Fibroblast of peridontal ligament (primary cell): ENCODE measurements at regions not wholly inside any gene's neighbourhood (a gene's known extent, or its start where the extent isn't known, plus 50 kb on each side); places are given as distances from the start of the nearest gene placed in this dataset.

Experiments
- DNase-seq: peaks from one replicate; pipeline ENCODE4 v3.0.0-alpha.2; 2010; ENCODE audit errors: extremely low read depth

- DNase-seq = no peak
Observed at GRCh38 chr5:127993476-127993875, 90.1 kb upstream of the SLC12A2 start.

DNA sequence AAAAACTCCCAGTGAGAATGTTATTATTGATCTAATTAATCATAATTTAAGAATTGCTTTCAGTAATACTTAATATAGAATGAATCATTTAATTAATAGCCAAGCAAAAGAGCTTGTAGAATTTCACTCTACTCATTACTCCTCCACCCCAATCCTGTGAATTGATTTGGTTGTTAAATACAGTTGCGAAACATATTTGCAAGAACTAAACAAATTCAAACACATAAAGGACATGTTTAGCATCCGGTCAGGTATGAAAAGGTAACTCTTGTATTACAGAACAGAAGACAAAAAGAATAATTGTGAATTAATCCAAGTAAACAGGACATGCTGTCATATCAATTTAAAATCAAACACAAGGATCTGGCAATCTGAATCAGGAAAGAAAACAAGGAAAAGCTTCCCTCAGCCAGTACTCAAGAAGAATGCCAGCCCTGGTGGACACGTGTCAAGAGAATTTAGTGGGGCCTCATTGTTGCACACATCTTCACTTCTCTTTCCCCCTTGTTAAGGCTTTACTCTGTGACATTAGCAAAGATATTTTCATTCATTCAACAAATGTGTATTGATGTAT lies 89.4 kb upstream of the SLC12A2 start:
- DNase-seq = no peak

- DNase-seq = peak; percentile 13
Observed at GRCh38 chr5:127995556-127995955, 88.0 kb upstream of the SLC12A2 start.

DNA sequence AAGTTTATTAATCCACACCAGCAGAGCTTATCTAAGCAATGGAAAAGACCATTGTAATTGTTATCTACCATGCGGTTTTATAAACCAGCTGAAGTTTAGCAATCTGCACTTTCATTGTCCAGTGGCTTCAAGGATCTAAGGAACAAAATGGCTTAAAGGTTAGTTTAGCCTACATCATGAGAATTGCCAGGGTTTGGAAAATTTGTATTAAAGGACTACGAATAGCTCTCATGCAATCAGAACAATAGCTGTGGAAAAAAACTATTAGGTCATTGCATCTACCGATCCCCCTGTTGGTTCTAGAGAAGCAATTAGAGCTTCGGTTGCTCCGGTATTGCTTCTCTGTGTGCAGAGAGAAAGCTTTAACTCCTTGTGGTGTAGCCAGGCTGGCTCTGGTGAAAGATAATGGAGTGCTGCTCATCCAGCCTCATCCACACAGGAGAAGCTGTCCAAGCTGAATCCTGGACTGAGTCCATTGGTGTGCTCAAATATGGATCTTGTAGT lies 86.3 kb upstream of the SLC12A2 start:
- no peak for DNase-seq

GRCh38 chr5:127998950-127999615 lies 84.5 kb upstream of the SLC12A2 start:
- DNase-seq = no peak

DNA sequence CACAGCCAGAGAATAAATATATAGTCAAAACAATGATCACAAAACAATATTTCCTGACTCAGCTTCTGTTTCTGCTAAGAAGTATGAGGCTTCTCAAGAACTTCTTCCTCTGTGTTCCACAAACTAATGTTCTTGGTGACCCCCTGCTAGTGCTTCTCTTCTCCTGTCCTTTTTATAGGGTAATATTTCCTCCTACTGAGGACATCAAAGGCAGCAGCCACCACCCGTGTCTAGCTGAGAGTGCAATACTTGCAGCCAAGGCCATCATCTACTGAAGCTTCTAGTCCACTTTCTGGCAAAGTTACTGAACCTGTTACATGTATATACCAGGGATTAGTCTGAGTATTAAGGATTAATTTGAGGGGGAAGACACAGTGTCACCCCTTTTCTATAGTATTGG lies 83.7 kb upstream of the SLC12A2 start:
- no peak for DNase-seq

DNA sequence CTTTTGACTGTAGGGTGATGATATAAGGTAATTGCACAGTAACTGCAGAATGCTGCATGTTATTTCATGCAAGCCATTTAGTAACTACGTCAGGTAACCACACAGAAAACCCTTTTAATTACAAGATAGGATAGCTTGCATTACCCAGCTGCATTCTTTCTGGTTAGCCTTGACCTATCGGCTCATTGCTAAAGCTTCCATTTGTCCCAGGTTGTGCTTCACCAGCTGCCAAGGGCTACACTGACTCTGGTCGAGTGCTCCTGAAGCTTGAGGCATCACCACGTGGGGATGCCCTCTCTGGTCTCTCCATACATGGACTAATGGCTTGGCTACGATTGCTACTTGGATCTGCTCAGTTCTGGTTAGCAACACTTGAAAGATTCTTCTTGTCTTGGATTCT lies 81.1 kb upstream of the SLC12A2 start:
- peak; percentile 22 for DNase-seq

GRCh38 chr5:128007939-128008338 lies 75.6 kb upstream of the SLC12A2 start:
- DNase-seq = peak; percentile 26

GRCh38 chr5:128009403-128009802 lies 74.2 kb upstream of the SLC12A2 start:
- DNase-seq = peak; percentile 5

DNA sequence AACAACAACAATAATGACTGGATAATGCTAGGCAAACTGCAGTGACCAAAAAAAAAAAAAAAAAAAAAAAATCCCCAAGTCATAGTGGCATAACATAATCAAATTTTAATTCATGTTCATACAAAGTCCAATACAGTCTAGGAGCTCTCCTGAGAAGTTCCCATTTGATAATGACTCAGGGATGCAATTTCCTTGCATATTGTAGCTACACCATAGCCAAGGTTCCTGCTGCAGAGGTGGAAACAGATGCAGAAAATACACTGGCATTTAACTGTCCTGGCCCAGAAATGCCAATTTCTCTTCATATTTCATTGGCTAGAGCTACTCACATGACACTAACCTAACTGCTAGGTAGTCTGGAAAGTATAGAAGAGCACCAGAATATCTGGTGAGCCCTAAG lies 72.2 kb upstream of the SLC12A2 start:
- DNase-seq = no peak

DNA sequence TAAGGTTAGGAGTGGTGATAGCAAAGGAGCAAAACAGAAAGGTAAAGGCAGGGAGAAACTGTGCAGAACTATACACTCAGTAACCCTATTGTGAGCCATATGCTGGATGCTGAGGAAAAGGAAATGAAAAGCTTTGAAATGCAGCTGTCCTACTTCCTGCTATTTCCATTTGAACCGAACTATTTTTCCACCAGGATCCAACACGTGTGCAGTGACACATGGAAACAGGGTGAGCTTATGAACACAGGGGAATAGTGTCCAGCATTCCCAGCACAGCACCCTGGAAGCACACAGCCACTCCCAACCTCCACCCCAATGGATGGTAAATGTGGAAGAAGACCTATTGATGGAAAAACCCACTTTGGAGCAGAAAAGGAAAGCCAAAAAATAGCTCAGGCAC lies 69.0 kb upstream of the SLC12A2 start:
- DNase-seq = no peak

DNA sequence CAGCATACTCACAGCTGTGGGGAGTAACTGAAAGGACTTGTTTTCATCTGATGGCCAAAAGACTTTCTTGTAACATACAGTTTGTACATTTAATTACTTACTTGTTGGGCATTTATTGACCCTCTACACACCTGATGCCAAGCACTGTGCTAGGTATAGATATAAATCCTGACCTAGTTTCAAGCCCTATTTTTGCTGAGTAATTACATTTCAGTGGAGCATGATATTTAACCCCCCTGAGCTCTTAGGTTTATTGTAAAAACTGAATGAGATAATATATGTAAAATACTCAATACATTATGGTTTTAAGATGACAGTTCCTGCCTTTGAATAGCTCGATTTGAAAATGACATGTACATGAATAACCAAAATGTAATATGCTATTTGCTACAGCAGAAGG lies 68.1 kb upstream of the SLC12A2 start:
- no peak for DNase-seq

GRCh38 chr5:128015978-128016377 lies 67.6 kb upstream of the SLC12A2 start:
- no peak for DNase-seq

DNA sequence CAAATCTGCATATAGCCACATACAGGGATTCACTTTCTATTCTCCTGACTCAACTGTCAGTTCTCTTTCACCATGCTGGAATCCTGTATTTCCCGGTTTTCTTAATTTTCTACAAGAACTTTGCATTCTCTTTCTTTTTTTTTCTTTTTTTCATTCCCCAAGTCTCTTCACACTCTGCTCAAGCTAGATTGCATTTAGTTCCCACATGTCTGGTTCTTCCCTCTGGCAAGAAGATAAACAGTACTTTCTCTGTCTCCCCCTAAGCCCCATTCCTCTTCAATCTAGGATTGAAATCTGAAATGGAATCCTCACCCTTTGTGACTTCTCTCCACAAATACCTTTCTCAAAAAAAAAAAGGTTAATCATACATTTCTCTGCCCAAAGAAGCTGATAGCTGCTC lies 64.2 kb upstream of the SLC12A2 start:
- no peak for DNase-seq

DNA sequence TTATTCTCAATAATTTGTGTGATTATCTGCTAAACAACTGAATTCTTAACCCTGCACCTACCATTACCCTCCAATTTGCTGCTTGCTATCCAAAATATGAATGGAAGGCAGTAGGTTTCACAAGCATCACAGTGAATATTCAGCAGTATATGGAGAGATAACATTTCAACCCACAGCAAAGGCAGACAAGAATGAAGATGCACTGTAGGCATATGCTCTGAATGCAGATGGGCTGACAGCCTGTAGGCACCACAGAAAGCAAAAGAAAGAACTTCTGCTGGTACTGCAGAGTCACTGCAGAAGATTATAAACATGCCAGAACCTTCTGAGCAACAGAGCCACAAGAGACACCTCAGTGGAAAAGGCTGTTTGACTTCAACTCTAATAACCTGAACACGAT lies 63.6 kb upstream of the SLC12A2 start:
- no peak for DNase-seq

DNA sequence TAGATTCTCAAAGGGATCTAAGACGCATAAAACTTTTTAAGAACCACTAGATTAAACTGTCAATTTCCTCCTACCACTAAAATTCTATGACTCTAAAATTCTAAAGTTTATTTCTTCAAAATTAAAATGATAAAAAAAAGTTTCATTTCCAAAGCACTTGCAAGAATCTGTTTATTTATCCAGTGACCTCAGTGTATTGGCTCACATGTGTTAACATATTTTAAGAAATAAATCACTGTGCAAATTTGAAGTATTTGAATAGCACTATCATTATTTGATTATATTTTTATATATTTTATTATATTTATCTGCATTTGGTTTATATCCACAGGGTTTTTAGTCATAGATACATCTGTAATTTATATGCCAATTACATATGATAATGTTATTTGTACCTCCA lies 62.2 kb upstream of the SLC12A2 start:
- DNase-seq = peak; percentile 82
